Heart left ventricle (tissue), 13 donors: ENCODE measurements at regions not wholly inside any gene's neighbourhood (a gene's known extent, or its start where the extent isn't known, plus 50 kb on each side); places are given as distances from the start of the nearest gene placed in this dataset.

Experiments used
- CTCF ChIP-seq, 12 donors: fragments of 200-600 bp; sonication (generic) in 4 of 12; IDR thresholded peaks; one replicate each; pipeline versions ENCODE4 v1.5.0 to v1.8.0; 2018 to 2022; ENCODE audit warnings: antibody characterized with exemption in 12 of 12, mild to moderate bottlenecking in 5 of 12
- POLR2A ChIP-seq, 2 donors: fragments of 450-650 bp; IDR thresholded peaks; one replicate each; pipeline ENCODE4 v1.6.1; 2017; ENCODE audit warnings: antibody characterized with exemption in 2 of 2, mild to moderate bottlenecking in 2 of 2, moderate library complexity in 2 of 2
- donor health status: ischemic (EF 13 %, LVEDD 7.1; RV severe dilation, severe dysfunction).
- donor health status: DM: no; HTN: yes; CAD: no.
- donor health status: DM: no; HTN: no; CAD: no.
- donor health status: ischemic (EF 25% LVEDD 6.9; RV normal size, moderate dysfunction).
- donor health status: ischemic (EF 25% LVEDD 5.7; RV mildly dilated, moderate dysfunction).
- donor health status: ischemic (EF 35%, LVEDD 5.7; RV mildly dilated, moderate dysfunction).
- donor health status: nonischemic (EF 11% LVEDD 7.7; RV severe dilation, severe dysfunction).
- donor health status: DM: yes; HTN: yes; CAD: no.
- donor health status: PGD.
- donor health status: ischemic (EF 29% LVEDD 5.4; RV normal size, mild dysfunction).
- donor health status: nonischemic (EF 23%, LVEDD 6.1; RV moderate dilation, normal function).

DNA sequence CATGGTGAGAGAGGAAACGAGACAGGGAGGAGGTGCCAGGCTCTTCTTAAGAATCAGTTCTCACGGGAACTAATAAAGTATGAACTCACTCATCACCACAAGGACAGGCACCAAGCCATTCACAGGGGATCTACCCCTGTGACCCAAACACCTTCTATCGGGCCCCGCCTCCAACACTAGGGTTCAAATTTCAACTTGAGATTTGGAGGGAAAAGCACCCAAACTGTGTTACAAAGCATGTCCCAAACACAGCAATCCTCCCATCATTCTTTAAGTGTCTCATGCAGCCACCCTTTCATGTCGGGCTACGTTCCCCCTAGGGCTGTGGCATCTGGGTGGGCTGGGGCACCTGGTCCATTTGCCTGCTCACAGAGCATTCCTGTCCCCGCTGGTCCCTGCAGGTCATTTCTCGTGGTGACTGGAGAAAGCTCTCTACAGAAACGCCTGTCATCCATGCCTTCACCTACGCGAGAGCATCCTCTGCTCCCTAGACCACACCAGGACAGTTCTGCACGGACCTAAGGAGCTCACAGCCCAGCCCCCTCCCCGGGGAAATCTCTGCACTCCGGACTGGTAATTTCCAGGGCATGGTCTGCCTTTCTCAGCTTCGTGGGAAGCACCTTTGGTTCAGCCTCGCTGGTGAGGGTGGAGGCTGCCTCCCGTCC lies 79.6 kb downstream of the TTLL2 start:
- TF ChIP-seq CTCF (IDR thresholded peaks at IDR 0.05) (no peak), POLR2A (IDR thresholded peaks at IDR 0.05) (no peak)
